ENCODE measurements at regions not wholly inside any gene's neighbourhood (a gene's known extent, or its start where the extent isn't known, plus 50 kb on each side); places are given as distances from the start of the nearest gene placed in this dataset.
"Not testable (repeated sequence)": the region's sequence is repeated elsewhere in the genome, so short reads cannot be mapped to it uniquely, and the experiment has no call there.

DNA sequence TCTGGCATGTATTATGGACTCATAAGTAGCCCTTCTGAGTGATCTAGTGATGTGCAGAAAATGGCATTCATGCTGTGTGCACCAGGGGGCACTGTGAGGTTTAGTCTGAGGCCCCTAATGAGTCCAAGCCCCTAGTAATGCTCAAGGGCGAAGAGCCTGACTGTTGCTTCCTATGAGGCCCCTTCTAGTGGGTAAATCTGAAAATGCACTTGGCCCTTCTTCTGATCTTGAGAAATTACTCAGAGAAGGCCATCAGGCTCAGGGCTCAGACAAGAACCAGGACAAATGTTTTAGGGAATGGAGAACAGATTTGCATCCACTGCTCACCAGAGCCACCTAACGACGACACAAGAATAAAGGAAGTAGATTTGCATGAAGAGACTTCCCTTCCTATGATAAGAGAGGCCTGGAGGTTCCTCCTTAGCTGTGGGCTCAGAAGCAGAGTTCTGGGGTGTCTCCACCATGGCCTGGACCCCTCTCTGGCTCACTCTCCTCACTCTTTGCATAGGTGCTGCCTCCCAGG, 75.8 kb downstream of the GGTLC2 start:
- TF ChIP-seq CTCF (IDR thresholded peaks at IDR 0.05) (peak; percentile 86), ZFX (IDR thresholded peaks at IDR 0.05; ENCODE audit: borderline replicate concordance) (no peak)
- H3K27ac ChIP-seq, result no peak overlapping the region

DNA sequence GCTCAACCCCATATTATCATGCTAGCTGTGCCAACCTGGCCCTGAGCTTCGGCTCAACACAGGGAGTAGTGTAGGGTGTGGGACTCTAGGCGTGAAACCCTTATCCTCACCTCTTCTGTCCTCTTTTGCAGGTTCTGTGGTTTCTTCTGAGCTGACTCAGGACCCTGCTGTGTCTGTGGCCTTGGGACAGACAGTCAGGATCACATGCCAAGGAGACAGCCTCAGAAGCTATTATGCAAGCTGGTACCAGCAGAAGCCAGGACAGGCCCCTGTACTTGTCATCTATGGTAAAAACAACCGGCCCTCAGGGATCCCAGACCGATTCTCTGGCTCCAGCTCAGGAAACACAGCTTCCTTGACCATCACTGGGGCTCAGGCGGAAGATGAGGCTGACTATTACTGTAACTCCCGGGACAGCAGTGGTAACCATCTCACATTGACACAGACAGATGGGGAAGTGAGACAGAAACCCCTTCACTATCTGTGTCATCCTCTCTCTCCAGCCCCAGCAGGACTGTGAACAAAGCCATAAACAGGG, 76.4 kb downstream of the GGTLC2 start:
- TF ChIP-seq CTCF (IDR thresholded peaks at IDR 0.05) (no peak), ZFX (IDR thresholded peaks at IDR 0.05; ENCODE audit: borderline replicate concordance) (no peak)
- H3K27ac ChIP-seq, result no peak overlapping the region

- no peak overlapping the region for H3K27ac ChIP-seq
- TF ChIP-seq ZFX (IDR thresholded peaks at IDR 0.05; ENCODE audit: borderline replicate concordance) (no peak), CTCF (IDR thresholded peaks at IDR 0.05) (no peak)
These were observed 77.4 kb downstream of the GGTLC2 start for GRCh38 chr22:22721681-22722354.

DNA sequence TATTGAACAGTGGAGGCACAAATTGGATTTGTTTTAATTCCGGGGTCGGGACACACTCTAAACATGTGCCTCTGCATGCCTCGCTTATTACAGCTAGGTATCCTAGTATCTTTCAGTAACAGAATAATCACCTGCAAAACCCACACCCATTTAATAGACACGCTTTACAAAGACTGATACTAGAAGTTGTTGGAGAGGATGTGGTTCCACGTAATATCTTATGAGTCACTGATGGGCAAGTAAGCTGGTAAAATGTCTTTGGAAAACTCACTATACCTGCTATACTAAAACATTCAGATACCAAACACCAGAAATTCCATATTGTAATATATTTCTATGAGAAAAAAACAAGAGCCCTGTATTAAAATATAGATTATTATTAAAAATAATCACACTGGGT, 84.0 kb downstream of the GGTLC2 start:
- TF ChIP-seq CTCF (IDR thresholded peaks at IDR 0.05) (no peak), ZFX (IDR thresholded peaks at IDR 0.05; ENCODE audit: borderline replicate concordance) (no peak)
- H3K27ac ChIP-seq, result no peak overlapping the region

DNA sequence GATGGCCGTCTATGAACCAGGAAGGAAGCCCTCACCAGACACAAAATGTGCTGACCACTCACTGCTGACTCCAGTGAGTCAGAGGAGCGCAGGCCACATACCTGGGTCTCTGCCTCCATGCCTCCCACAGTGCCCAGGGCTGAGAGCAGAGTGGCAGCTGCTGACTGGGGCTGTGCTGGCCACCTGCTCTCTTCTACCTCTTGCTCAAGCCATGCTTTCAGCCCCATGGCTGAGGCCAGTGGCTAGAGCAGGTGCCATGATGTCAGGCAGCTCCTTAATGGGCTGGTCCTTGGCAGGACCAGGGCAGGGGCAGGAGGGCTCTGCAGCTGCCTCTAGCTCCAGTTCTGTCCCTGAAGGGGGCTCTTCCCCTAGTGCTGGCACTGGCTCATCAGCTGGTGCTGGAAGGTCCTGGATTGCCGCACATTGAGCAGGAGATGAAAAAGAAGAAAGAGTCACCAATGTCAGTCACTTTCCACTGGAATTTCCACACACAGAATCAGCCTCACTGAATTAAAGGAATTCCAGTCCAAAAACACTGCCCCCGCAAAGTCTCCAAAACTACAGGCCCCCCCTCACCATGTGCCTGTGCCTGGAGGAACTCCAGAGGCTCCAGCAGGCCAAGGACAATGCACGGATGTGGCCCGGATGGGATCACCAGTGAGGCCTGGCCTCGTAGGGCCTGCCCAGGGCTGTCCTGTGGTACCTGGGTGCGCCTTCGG, 86.4 kb downstream of the GGTLC2 start:
- no peak for TF ChIP-seq ZFX (IDR thresholded peaks at IDR 0.05; ENCODE audit: borderline replicate concordance)
- H3K27ac ChIP-seq, result no peak overlapping the region

DNA sequence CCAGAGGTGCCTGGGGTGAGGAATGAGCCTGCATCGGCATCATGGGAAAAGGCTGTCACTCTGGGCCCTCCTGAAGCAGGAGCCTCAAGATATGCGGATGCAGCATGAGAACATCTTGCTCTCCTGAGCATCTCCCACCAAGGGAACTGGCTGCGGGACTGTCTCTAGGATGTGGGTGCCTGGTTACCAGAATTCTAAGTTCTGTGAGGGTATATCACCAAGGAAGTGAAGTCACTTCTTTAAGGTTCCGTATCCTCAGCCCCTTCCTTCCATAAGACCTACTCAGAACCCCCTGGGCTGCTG, 86.9 kb downstream of the GGTLC2 start:
- H3K27ac ChIP-seq, result no peak overlapping the region
- TF ChIP-seq CTCF (IDR thresholded peaks at IDR 0.05) (no peak), ZFX (IDR thresholded peaks at IDR 0.05; ENCODE audit: borderline replicate concordance) (no peak)

GRCh38 chr22:22733006-22733405, 88.6 kb downstream of the GGTLC2 start:
- not testable (repeated sequence) for H3K27ac ChIP-seq

DNA sequence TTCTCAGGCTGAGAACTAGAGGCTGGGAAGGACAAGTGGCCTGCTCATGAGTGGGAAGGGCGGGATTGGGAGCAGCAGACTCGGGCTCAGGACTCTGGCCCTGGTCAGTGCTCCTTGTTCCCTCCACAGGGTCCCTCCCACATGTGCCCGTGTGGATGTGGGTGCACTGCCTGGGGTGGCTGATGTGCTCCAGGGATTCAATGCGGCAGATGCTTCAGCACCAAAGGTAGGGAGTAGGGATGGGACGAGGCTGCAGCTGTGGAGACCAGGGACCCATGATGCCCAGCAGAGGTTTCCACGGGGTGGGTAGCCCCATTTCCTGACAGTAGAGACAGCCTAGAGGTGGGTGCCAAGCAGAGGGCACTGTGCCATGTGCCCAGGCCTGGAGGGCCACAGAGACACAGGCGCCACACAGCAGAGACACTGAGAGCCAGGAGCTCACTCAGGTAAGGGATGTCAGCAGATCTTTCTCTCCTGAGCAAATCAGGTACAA, 89.5 kb downstream of the GGTLC2 start:
- H3K27ac ChIP-seq, result no peak overlapping the region
- TF ChIP-seq CTCF (IDR thresholded peaks at IDR 0.05) (no peak), ZFX (IDR thresholded peaks at IDR 0.05; ENCODE audit: borderline replicate concordance) (no peak)

DNA sequence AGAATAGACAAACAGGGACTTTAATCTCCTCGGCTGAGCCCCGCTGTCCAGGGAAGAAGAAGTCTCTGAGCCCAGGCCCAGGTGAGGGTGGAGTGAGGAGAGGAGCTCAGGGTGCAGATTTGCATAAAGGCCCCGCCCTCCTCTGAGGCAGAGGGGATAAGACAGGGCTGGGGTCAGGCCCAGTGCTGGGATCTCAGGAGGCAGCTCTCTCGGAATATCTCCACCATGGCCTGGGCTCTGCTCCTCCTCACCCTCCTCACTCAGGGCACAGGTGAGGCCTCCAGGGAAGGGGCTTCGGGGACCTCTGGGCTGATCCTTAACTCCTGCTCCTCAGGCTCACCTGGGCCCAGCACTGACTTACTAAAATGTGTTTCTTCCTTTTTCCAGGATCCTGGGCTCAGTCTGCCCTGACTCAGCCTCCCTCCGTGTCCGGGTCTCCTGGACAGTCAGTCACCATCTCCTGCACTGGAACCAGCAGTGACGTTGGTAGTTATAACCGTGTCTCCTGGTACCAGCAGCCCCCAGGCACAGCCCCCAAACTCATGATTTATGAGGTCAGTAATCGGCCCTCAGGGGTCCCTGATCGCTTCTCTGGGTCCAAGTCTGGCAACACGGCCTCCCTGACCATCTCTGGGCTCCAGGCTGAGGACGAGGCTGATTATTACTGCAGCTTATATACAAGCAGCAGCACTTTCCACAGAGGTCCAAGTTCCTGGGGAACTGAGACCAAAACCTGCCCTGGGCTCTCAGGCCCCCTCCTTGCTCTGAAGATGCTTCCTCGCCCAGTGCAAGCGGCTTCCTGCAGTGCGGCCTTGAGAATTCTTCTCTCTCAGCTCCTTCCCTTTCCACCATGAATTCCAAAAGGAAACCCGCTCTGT, 90.2 kb downstream of the GGTLC2 start:
- not testable (repeated sequence) for H3K27ac ChIP-seq

GRCh38 chr22:22735276-22735675, 90.9 kb downstream of the GGTLC2 start:
- not testable (repeated sequence) for H3K27ac ChIP-seq
